LHCN-M2 (cell line): ENCODE measurements at regions not wholly inside any gene's neighbourhood (a gene's known extent, or its start where the extent isn't known, plus 50 kb on each side); places are given as distances from the start of the nearest gene placed in this dataset.
"Not testable (repeated sequence)": the region's sequence is repeated elsewhere in the genome, so short reads cannot be mapped to it uniquely, and the experiment has no call there.

Experiments
- DNase-seq: peaks from one replicate; pipeline ENCODE4 v3.0.0-alpha.2; 2012; ENCODE audit warnings: low read depth

DNA sequence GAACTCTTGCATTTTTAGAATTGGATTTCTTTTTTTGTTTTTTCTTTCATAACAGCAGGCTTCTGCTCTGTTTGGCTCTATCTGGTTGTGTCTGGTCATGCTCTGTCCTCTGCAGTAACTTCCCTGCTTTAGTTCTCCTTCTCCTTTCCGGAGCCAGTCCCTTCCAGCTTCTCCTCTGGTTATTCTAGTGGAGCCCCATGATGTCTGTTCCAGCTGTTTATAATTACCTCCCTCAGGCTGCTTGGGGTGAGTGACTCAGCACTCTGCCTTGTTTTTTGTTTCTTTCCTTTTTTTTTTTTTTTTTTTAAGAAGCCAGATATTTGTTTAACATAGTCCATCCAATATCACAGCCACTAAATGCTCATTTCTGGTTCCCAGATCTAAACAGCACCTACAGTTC lies 409.6 kb downstream of the MAFB start:
- DNase-seq: peak; percentile 3

DNA sequence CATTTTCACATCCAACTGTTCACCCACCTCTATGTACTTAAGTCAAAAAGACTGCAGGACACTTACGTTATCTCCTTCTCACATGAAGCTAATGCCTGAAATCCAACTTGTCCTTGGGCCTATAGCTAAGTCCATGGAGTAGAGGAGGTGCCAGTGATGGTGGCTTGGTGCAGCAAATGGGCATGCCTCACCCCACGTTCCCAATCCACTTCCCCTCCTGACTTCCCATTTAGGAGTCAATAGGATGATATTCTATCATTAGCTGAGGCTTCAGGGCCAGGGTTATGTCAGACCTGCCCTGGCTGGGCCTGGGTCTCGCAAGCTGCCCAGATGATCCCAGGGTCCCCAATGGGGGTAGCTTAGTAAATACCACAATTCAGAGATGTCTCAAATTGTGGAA lies 410.4 kb downstream of the MAFB start:
- DNase-seq: no peak

DNA sequence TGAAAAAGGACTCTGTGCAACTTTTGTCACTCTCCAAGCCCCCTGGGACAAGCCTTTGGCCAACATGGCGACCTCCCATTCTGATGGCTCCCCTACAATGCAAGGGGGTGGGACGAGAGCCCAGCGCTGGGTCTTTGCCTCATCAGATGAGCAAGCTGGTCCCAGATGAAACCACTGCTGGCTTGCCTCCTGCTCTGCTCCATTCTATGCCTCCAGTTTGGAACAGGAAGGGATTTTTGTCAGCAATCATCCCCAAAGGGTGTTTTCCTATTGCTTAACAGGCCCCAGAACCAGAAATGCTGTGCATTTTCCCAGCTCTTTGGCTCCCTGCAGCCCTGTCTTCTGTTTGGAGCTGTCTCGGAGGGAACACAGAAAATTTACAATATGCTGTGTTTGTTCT lies 412.7 kb downstream of the MAFB start:
- DNase-seq: no peak

DNA sequence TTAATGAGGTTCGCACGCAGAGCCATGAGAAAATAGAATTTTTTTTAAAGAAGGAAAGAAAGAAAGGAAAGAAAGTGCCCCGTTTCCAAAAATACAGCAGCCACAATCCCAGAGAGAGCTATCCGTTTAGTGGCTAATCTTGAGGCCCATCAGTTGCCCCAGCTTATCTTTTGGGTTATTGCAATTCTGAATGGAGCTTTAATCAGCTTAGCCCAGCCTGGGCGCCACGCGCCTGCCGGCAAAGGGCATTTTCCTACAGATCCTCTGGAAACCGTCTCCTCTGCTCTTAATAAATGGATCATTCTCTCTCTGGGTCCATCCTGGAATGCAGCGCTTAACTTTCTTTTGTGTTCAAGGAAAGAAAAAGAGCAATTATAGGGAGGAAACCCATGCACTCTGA lies 413.3 kb downstream of the MAFB start:
- DNase-seq: no peak

DNA sequence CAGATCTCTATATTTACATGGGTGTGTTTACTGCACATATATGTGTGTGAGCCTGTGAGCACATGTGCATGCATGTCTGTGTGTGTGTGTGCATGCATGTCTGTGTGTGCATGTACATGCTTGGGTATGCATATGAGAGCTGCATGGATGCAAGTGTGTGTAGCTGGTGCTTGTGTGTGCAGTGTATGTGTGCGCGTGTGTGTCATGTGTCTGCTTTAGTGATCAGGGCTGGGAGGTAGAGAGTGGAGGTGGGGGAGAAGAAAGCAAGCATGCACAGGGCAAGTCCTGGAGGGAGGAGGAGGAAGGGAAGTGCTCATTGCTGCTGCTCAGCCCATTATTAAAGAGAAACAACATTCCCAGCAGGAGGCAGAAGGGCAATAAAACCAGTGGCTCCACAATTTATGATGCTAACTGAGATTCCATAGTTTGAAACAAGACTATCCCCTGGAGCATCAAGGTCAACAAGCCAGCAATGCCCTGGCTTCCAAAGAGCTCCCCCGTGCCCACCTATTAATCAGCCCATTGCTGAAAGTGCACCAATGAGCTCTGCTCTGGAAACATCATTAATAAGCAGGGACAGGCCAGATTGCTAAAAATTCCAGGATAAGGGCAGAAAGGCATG lies 414.0 kb downstream of the MAFB start:
- no peak for DNase-seq

DNA sequence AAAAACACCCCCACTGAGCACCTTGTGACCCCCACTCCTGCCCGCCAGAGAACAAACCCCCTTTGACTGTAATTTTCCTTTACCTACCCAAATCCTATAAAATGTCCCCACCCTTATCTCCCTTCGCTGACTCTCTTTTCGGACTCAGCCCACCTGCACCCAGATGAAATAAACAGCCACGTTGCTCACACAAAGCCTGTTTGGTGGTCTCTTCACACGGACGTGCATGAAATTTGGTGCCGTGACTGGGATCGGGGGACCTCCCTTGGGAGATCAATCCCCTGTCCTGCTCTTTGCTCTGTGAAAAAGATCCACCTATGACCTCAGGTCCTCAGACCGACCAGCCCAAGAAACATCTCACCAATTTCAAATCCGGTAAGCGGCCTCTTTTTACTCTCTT lies 419.8 kb downstream of the MAFB start:
- not testable (repeated sequence) for DNase-seq

DNA sequence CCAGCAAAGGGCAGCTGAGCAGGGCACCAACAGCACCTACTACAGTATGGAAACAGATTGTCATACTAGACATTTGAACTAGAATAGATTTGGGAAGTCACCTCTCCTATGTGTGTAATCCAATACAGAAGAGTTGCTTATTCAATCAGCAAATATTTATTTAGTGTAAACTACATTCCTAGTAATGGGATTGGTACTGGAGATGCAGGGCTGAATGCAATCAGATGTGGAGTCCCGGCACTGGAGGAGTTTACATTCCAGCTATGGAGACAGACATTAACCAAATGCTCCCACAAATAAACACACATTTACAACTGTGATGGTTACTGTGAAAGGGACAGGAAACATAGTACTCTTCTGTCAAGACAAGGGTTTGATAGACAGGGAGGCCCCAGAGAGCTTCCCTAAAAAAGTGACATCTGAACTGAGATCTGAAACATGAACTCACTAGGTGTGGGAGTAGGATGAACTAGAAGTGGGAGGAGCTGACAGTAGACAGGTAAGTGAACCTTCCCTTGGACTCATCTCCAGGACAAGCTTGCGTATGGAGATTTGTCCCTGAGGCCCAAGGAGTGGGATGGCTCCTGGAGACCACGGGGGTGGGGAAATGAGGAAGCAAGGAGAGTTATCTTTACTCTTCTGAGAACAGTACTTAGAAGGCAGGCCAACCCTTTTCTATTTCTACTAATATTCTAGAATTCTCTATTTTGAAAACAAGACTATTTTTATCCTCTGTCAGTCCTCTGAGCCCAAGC lies 420.5 kb downstream of the MAFB start:
- DNase-seq: no peak

DNA sequence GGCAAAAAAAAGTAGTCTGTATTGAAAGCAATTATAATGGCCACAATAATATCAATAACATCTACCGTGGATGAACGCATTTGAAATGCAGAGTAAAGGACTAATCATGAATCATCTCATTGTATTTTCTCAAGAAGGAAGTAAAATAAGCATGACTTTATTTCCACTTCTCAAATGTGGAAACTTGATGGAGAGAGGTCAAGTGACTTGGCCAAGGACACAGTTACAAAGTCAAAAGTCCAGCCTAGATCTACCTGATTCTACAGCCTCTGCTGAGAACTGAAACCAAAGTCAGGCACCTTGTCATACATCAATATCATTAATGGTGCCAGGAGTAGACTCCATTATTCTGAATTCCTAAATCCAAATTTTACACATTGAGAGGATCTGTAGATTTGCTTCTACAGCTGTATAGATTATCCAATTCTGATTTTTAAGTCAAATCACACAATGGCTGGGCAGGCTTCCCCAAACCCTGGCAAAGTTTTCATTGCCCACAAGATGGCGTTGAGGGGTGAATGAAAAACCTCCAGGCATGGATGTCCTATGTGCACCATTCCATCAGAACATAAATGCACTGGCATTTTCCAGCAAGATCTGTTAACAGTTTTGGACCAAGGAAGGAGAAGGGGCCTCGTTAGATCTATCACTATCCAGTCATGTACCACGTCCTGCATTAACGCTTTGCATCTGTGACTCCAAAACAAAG lies 423.1 kb downstream of the MAFB start:
- DNase-seq: no peak

DNA sequence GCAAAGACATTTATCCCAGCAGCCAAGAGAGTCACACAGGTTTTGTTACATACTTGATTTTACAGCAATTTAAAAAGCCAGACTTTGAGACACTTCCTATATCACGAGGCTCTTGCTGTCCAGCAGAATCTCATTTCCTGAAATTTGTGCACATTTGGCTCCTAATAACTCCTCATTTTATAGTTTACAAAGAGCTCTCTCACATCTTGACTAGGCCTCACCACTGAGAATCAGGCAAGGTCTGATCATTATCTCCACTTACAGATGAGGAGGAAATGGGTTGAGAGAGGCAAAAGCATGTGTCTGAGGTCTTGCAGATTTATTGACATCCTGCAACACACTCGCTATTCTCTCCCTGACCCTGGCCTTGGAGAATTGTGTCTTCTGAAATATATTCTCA lies 426.8 kb downstream of the MAFB start:
- no peak for DNase-seq

DNA sequence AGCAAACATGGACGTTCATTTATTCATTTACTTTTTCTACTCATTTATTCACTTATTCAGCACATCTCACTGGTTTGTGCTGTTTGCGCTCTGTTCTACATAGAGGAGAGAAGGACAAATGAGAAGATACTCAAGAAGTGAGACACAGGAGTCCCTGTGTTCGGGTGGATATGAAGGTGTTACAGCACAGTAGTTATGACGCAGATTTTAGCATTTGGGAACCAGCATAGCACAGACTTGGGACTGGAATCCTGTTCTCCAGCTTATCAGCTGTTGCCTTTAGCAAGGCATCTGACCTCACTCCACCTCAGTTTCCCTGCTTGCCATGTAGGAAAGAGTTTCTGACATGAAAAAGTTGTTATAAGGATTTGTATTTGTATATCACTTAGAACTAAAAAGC lies 430.1 kb downstream of the MAFB start:
- DNase-seq: no peak

DNA sequence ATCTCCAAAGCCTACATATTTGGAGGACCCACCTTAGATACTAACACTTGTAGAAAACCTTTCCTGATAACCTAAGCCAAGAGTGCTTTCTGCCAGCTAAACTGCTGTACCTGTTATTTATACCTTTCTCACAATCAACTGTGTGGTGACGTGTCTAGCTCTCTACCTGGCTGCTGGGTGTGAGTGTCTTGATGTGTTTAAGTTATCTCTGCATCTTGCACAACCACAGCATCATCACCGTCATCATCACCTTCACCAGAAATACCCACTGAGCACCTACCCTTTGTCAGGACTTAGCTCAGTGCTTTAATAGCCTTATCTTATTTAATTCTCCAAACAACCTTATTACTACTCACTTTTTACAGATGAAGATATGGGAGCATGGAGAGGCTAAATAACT lies 431.3 kb downstream of the MAFB start:
- no peak for DNase-seq

DNA sequence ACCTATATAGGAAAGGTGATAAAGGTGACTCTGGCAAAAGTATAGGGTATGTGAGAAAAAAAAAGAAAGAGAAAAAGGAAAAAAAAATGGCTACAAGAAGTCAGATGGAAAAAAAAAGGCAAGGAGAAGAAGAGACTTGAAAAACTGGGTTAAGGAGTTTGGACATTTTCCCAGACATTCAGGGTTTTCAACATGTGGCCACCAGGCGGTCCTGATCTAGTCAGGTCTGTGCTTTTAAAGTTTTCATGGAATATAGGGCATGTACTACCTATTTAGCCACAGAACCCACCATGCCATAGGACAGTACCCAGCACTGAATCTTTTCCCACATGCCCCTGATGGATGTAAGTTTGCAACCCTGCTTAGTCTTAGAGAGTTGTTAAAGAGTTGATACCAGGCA lies 433.7 kb downstream of the MAFB start:
- no peak for DNase-seq

DNA sequence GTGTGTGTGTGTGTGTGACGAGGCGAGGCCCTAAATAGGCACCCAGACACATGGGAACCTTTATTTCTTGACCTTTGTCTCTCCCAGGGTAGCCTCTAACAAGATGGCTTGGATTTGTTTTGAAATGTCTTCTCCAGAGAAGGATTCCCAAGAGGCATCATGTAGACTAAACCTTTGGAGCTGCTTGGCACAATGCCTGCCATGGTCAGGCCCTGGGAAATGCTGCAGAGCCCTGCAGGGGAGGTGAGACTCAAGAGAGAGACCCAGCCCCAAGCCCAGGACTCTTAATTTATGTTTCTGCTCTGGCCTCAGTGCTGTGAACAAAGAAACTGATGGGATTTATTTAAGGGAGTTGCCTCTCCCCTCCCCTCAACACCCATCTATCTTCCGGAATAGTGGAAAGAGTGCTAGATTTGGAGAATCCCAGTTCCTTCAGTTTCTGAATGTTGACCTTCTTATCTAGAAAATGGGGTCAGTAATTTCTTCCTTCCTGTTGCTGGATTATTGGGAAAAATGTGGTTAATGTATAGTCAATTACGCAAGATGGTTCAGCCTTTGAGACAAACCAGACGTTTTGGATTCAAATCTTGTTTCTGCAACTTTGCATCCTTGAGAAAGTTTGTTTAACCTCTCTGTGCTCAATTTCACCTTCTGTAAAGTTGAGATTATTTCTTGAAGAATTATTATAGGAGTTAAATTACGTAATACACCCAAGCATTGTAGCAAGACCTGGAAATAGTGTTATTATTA lies 434.8 kb downstream of the MAFB start:
- no peak for DNase-seq

DNA sequence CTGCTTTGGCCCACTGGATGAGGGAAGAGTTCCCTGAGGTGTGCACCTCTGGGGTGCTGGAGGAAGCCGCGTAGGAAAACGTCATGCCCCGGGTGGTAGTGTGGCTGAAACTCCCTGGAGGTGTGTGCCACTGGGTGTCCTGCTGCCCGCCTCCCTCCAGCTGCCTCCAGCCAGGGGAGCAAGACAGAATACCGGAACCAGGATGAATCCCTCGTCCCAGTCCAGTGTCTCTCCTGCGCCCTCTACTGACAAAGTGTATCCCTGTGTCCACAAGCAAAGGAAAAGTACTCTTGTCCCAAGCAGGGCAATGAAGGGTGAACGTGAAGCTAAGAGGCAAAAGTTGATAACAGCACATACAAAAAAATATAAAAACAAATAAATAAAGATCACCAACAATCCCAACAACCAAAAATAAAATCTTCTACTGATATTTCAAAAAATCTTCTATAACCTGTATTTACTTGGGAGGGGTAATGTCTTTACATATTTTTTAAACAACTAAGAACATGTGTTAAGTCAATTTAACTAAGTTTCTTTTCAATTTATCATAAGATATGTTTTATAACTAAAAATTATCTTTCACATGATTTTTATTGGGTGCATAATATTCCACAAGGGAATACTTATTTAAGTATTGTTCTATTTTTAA lies 437.6 kb downstream of the MAFB start:
- no peak for DNase-seq

DNA sequence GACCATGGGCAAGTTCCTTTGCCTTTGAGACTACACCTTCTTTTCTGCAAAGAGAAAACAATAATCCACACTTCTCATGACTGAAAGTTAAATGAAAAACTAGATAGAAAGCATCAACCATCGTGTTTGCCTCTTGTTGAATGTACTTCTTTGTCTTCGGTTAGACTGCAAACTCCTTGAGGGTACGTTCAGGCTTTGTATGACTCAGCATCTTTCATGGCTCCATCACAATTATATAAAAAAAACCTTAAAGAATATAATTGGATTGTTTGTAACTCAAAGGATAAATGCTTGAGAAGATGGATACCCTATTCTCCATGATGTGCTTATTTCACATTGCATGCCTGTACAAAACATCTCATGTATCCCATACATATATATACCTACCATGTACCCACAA lies 439.2 kb downstream of the MAFB start:
- DNase-seq: no peak

DNA sequence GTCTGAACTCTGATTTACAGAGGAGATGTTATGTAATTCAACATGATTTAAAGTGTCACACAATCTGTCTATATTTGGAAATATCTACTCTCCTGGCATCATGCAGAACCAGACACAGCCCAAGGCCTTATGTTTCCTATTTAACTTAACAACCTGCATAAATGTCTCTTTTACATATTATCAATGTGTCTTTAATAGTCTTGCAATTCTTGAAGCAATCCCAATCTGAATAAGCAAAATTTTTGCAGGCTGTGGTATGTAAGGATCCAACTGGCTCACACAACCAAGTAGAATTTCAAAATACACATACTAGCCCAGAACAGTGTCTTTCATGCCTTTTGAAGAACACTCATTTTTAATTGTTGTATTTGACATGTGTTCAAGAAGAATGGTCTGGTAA lies 443.2 kb downstream of the MAFB start:
- DNase-seq: no peak

DNA sequence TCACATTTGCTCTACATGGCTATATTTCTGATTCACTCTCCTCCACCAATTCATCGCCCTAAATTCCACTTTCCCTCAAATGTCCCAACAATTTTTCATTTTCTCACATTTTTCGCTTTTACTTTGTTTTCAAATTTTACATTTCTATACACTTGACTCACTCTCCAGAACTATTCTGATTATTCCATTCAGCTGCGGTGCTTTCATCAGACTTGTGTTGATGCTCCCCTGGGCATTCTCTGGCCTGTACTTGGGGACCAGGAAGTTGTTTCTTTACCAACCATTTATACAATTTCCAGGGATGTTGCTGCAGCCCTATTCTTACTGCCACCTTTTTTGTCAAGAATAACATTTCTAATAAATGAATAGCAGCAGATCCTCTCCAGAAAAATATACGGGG lies 444.8 kb downstream of the MAFB start:
- no peak for DNase-seq

DNA sequence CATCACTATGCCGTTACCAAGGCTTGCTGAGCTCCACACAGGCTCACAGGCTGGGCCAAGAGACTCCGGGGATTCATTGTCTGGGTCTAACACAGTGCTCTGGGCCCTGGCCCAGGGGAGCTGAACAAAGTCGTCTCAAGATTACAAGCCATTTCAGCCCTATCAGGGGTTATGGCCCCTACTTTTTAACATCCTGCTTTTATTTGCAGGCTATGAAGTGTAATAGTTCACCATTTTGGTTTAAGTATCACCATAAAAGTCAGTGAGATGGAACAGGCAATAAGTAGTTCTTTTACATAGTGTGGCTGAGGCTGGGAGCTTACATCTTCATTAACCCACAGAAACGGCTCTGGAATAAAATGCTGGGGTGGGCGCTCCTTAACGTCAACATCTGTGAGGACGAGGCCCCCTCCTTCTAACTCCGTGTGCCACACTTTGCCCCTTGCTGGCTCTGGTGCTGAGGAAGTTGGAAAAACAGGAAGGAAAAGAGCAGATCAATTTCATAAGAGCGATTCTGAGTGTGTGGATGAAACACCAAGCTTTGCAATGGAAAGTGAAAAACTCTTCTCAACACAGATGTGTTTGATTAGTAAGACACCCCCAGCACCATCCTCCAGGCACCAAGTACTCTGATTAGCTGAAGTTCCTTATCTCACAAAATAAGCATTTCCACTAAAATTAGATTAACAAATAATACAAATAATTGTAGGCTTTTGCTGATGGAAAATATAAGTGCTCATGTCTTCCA lies 447.3 kb downstream of the MAFB start:
- no peak for DNase-seq

DNA sequence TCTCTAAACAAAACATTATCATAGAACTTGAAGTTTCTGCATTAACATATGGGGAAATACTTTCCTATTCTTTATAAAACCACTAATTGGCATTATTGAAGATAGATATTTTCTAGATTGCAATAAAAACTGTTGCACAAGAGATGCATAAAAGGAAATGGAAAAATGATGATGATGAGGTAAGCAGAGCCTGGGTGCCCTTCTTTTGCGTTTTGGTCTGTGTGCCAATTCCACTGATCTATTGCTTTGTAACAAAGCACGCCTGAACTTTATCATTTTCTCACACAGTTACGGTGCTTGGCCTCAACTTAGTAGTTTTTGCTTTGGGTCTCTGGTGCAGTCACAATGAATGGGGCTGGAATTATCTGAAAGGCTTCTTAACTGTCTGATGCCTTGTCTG lies 450.5 kb downstream of the MAFB start:
- DNase-seq: no peak

DNA sequence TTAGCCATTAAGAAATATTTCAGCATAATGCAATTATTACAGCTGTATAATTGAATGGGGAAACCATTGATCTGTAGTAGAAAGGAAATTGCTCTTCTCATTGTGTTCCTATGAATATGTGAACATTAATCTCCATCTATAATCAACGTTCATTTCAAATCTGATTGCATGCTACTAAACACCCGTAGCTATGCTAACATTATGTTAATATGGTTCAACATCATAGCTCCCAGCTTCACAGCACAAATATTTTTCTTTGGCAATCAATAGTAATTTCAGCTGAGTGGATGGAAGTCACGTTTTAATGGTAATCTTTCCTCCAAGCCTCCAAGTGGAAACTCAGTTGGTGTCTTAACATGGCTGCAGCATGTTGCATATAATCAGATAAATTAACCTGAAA lies 454.4 kb downstream of the MAFB start:
- DNase-seq: no peak

DNA sequence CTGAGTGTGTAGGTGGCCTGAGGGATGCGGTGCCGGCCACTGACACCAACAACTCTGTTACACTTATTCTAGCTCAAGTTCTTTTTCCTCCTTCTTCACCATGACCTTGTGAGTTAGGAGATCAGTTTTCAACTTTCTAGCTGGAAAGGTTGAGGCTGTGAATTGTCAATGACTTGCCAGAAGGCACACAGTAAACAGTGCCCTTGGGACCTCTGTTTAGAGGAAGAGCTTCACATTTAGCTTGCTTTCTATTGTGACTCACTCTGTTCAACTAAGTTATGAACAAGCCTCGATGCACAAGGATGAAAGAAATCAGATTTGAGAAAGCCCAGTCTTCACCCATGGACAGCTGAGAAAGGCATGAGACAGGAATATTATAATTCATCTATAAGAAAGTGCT lies 455.6 kb downstream of the MAFB start:
- DNase-seq: no peak
